Activated CD4-positive, alpha-beta T cell treated with anti-CD3 and anti-CD28 coated beads, Interleukin-2, amount 10 ng/mL, durations not matched to agents 7 days and 5 days (primary cell): ENCODE measurements at regions not wholly inside any gene's neighbourhood (a gene's known extent, or its start where the extent isn't known, plus 50 kb on each side); places are given as distances from the start of the nearest gene placed in this dataset.

Experiments
- CTCF ChIA-PET: fragments of 350-600 bp; sonication (Branson Sonifier 250); formaldehyde crosslinking; loops from one replicate; lab custom pipeline; 2021; ENCODE audit warnings: antibody characterized with exemption; lab: Charles Lee
- POLR2A ChIA-PET: fragments of 350-600 bp; sonication (Branson Sonifier 250); formaldehyde crosslinking; loops from one replicate; lab custom pipeline; 2021; ENCODE audit warnings: antibody characterized with exemption; lab: Charles Lee
- DNase-seq: peaks from one replicate; pipeline ENCODE4 v3.0.0-alpha.2; 2020
- H3K27ac Mint-ChIP-seq: one replicate; pipeline ENCODE4 v1.8.0; 2021; ENCODE audit warnings: mild to moderate bottlenecking, moderate library complexity, mixed read lengths
- H3K27me3 Mint-ChIP-seq: one replicate; pipeline ENCODE4 v1.8.0; 2021; ENCODE audit warnings: mixed read lengths
- H3K36me3 Mint-ChIP-seq: one replicate; pipeline ENCODE4 v1.8.0; 2021; ENCODE audit warnings: low read depth, mixed read lengths
- H3K4me1 Mint-ChIP-seq: one replicate; pipeline ENCODE4 v1.8.0; 2021; ENCODE audit warnings: mixed read lengths
- H3K4me3 Mint-ChIP-seq: one replicate; pipeline ENCODE4 v1.8.0; 2021; ENCODE audit warnings: mild to moderate bottlenecking, moderate library complexity, mixed read lengths
- H3K9me3 Mint-ChIP-seq: one replicate; pipeline ENCODE4 v1.8.0; 2021; ENCODE audit warnings: mixed read lengths

GRCh38 chr12:77742631-77743030, 88.1 kb upstream of the NAV3 start:
- ChIA-PET POLR2A (no interaction called here), CTCF (no interaction called here)
- H3K4me3 Mint-ChIP-seq: no peak overlapping the region
- no peaks in the 10 kb centered on the region for H3K36me3 Mint-ChIP-seq
- peaks cover 3% of the 10 kb centered on the region for H3K9me3 Mint-ChIP-seq
- no peak for DNase-seq
- H3K27me3 Mint-ChIP-seq: no peaks in the 10 kb centered on the region
- H3K27ac Mint-ChIP-seq: no peak overlapping the region
- no peaks in the 10 kb centered on the region for H3K4me1 Mint-ChIP-seq

GRCh38 chr12:77741974-77742517, 88.6 kb upstream of the NAV3 start:
- ChIA-PET POLR2A (no interaction called here), CTCF (no interaction called here)
- H3K27me3 Mint-ChIP-seq: no peaks in the 10 kb centered on the region
- H3K4me3 Mint-ChIP-seq: no peak overlapping the region
- H3K4me1 Mint-ChIP-seq: no peaks in the 10 kb centered on the region
- H3K27ac Mint-ChIP-seq: no peak overlapping the region
- DNase-seq: no peak
- no peaks in the 10 kb centered on the region for H3K36me3 Mint-ChIP-seq
- H3K9me3 Mint-ChIP-seq: peaks cover 3% of the 10 kb centered on the region

GRCh38 chr12:77736219-77736965, 94.3 kb upstream of the NAV3 start:
- CTCF ChIA-PET: no interaction called here
- Mint-ChIP-seq H3K4me1 (no peaks in the 10 kb centered on the region), H3K4me3 (no peak overlapping the region), H3K9me3 (peaks cover 3% of the 10 kb centered on the region), H3K27me3 (no peaks in the 10 kb centered on the region), H3K36me3 (no peaks in the 10 kb centered on the region), H3K27ac (no peak overlapping the region)
- no peak for DNase-seq
- POLR2A ChIA-PET: no interaction called here

GRCh38 chr12:77734214-77734883, 96.3 kb upstream of the NAV3 start:
- ChIA-PET POLR2A (no interaction called here), CTCF (no interaction called here)
- DNase-seq: no peak
- Mint-ChIP-seq H3K4me1 (no peaks in the 10 kb centered on the region), H3K4me3 (no peak overlapping the region), H3K27ac (no peak overlapping the region), H3K36me3 (no peaks in the 10 kb centered on the region), H3K27me3 (no peaks in the 10 kb centered on the region), H3K9me3 (peaks cover 3% of the 10 kb centered on the region)

GRCh38 chr12:77728018-77728417, 102.7 kb upstream of the NAV3 start:
- Mint-ChIP-seq H3K4me1 (no peaks in the 10 kb centered on the region), H3K27ac (no peak overlapping the region), H3K27me3 (no peaks in the 10 kb centered on the region), H3K36me3 (no peaks in the 10 kb centered on the region), H3K9me3 (no peaks in the 10 kb centered on the region), H3K4me3 (no peak overlapping the region)
- no peak for DNase-seq
- POLR2A ChIA-PET: no interaction called here
- CTCF ChIA-PET: no interaction called here

- DNase-seq: no peak
- no peaks in the 10 kb centered on the region for H3K27me3 Mint-ChIP-seq
- CTCF ChIA-PET: no interaction called here
- H3K4me1 Mint-ChIP-seq: no peaks in the 10 kb centered on the region
- H3K4me3 Mint-ChIP-seq: no peak overlapping the region
- no peak overlapping the region for H3K27ac Mint-ChIP-seq
- no peaks in the 10 kb centered on the region for H3K36me3 Mint-ChIP-seq
- H3K9me3 Mint-ChIP-seq: no peaks in the 10 kb centered on the region
- POLR2A ChIA-PET: no interaction called here
Measured at GRCh38 chr12:77727442-77728001, 103.2 kb upstream of the NAV3 start.

- Mint-ChIP-seq H3K4me1 (no peaks in the 10 kb centered on the region), H3K9me3 (no peaks in the 10 kb centered on the region), H3K27ac (no peak overlapping the region), H3K4me3 (no peak overlapping the region), H3K36me3 (no peaks in the 10 kb centered on the region), H3K27me3 (no peaks in the 10 kb centered on the region)
- ChIA-PET POLR2A (no interaction called here), CTCF (no interaction called here)
- no peak for DNase-seq
Measured at GRCh38 chr12:77725611-77726010, 105.1 kb upstream of the NAV3 start.

- Mint-ChIP-seq H3K27me3 (no peaks in the 10 kb centered on the region), H3K4me1 (no peaks in the 10 kb centered on the region), H3K4me3 (no peak overlapping the region), H3K27ac (no peak overlapping the region), H3K9me3 (no peaks in the 10 kb centered on the region), H3K36me3 (no peaks in the 10 kb centered on the region)
- CTCF ChIA-PET: no interaction called here
- DNase-seq: no peak
- POLR2A ChIA-PET: no interaction called here
Measured at GRCh38 chr12:77724367-77724957, 106.2 kb upstream of the NAV3 start.

- no peak for DNase-seq
- H3K4me3 Mint-ChIP-seq: no peak overlapping the region
- no peak overlapping the region for H3K27ac Mint-ChIP-seq
- H3K36me3 Mint-ChIP-seq: no peaks in the 10 kb centered on the region
- no peaks in the 10 kb centered on the region for H3K4me1 Mint-ChIP-seq
- no peaks in the 10 kb centered on the region for H3K27me3 Mint-ChIP-seq
- POLR2A ChIA-PET: no interaction called here
- H3K9me3 Mint-ChIP-seq: no peaks in the 10 kb centered on the region
- CTCF ChIA-PET: no interaction called here
Measured at GRCh38 chr12:77723308-77723707, 107.4 kb upstream of the NAV3 start.

GRCh38 chr12:77722536-77722935, 108.2 kb upstream of the NAV3 start:
- no peak for DNase-seq
- H3K4me1 Mint-ChIP-seq: no peaks in the 10 kb centered on the region
- no peak overlapping the region for H3K27ac Mint-ChIP-seq
- no peaks in the 10 kb centered on the region for H3K36me3 Mint-ChIP-seq
- H3K27me3 Mint-ChIP-seq: no peaks in the 10 kb centered on the region
- H3K4me3 Mint-ChIP-seq: no peak overlapping the region
- ChIA-PET CTCF (no interaction called here), POLR2A (no interaction called here)
- H3K9me3 Mint-ChIP-seq: no peaks in the 10 kb centered on the region

GRCh38 chr12:77720258-77720657, 110.4 kb upstream of the NAV3 start:
- H3K36me3 Mint-ChIP-seq: no peaks in the 10 kb centered on the region
- CTCF ChIA-PET: no interaction called here

GRCh38 chr12:77710209-77710608, 120.5 kb upstream of the NAV3 start:
- Mint-ChIP-seq H3K9me3 (peaks cover 3% of the 10 kb centered on the region), H3K4me3 (no peak overlapping the region), H3K27ac (no peak overlapping the region), H3K4me1 (no peaks in the 10 kb centered on the region), H3K27me3 (no peaks in the 10 kb centered on the region), H3K36me3 (no peaks in the 10 kb centered on the region)
- DNase-seq: no peak
- CTCF ChIA-PET: no interaction called here
- POLR2A ChIA-PET: no interaction called here

More at GRCh38 chr12:77720258-77720657, 110.4 kb upstream of the NAV3 start:
- DNase-seq: no peak
- H3K9me3 Mint-ChIP-seq: no peaks in the 10 kb centered on the region
- no peaks in the 10 kb centered on the region for H3K27me3 Mint-ChIP-seq
- no peaks in the 10 kb centered on the region for H3K4me1 Mint-ChIP-seq
- no peak overlapping the region for H3K4me3 Mint-ChIP-seq
- H3K27ac Mint-ChIP-seq: no peak overlapping the region
- POLR2A ChIA-PET: no interaction called here

GRCh38 chr12:77697126-77697525, 133.6 kb upstream of the NAV3 start:
- CTCF ChIA-PET: no interaction called here
- Mint-ChIP-seq H3K4me1 (no peaks in the 10 kb centered on the region), H3K36me3 (no peaks in the 10 kb centered on the region), H3K27me3 (no peaks in the 10 kb centered on the region), H3K4me3 (no peak overlapping the region), H3K27ac (no peak overlapping the region), H3K9me3 (no peaks in the 10 kb centered on the region)
- no peak for DNase-seq
- POLR2A ChIA-PET: no interaction called here
